ENCODE measurements at regions not wholly inside any gene's neighbourhood (a gene's known extent, or its start where the extent isn't known, plus 50 kb on each side); places are given as distances from the start of the nearest gene placed in this dataset.

DNA sequence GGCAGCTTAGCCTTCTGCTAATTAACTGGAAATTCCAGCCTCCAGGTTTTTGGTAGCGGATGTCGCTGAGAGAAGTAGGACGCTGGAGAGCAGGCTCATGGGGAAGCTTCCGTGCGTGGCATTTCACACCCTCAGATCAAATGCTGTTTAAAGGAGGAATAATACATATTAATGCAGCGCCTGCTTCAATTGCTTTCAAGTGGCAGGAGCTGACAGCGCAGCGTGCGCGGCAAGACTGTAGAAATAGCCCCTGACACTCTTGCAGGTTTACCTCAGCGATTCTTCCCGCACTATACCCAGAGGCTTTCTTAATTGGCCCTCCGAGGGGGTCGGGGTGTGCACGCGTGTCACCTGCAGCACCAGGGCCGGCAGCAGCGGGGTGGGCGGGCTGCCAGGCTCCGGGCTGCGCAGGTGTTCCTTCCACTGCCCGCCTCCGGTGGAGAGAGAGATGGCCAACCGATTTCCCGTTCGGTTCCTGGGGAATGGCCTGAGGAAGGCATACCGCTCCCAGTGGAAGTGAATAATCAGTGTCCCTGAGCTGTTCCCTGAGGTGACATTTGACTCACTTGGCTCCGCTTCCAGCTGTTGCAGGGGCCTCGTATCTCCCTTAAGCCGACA lies 427.9 kb downstream of the KCTD16 start:
- no peak for TF ChIP-seq SIN3A (IDR thresholded peaks at IDR 0.05; ENCODE audit: borderline replicate concordance, insufficient read depth, low read length)
- no peak for TF ChIP-seq POLR2AphosphoS5 (IDR thresholded peaks at IDR 0.05; ENCODE audit: low read depth, low read length)
- TF ChIP-seq TAF1 (IDR thresholded peaks at IDR 0.05; ENCODE audit: borderline replicate concordance, insufficient read depth, low read length), result no peak
- TF ChIP-seq FOXP2 (optimal IDR thresholded peaks at IDR 0.05; ENCODE audit: borderline replicate concordance, extremely low read depth, extremely low read length, insufficient read depth), result no peak
- TF ChIP-seq, protein P1, sequence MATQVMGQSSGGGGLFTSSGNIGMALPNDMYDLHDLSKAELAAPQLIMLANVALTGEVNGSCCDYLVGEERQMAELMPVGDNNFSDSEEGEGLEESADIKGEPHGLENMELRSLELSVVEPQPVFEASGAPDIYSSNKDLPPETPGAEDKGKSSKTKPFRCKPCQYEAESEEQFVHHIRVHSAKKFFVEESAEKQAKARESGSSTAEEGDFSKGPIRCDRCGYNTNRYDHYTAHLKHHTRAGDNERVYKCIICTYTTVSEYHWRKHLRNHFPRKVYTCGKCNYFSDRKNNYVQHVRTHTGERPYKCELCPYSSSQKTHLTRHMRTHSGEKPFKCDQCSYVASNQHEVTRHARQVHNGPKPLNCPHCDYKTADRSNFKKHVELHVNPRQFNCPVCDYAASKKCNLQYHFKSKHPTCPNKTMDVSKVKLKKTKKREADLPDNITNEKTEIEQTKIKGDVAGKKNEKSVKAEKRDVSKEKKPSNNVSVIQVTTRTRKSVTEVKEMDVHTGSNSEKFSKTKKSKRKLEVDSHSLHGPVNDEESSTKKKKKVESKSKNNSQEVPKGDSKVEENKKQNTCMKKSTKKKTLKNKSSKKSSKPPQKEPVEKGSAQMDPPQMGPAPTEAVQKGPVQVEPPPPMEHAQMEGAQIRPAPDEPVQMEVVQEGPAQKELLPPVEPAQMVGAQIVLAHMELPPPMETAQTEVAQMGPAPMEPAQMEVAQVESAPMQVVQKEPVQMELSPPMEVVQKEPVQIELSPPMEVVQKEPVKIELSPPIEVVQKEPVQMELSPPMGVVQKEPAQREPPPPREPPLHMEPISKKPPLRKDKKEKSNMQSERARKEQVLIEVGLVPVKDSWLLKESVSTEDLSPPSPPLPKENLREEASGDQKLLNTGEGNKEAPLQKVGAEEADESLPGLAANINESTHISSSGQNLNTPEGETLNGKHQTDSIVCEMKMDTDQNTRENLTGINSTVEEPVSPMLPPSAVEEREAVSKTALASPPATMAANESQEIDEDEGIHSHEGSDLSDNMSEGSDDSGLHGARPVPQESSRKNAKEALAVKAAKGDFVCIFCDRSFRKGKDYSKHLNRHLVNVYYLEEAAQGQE (IDR thresholded peaks at IDR 0.05; ENCODE audit: insufficient read depth in 1 of 2, low read depth in 2 of 2, low read length in 2 of 2), result no peak

DNA sequence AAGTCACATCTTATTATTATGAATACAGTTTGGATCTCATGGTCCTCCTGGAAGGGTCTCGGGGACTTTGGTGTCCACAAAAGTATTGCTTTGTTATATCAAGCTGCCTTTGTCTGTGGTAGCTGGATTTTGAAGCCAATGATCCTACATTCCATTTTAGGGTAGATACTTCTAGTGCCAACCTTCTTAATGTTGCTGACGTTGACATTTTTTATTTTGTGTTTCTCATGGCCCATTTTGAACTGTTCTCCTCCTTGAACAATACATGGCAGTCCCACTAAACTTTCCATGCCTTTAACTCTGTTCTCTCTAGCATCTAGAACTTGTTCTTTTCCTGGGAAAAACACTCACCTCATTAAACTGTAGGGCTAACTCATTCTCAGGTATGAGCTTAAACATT lies 425.8 kb downstream of the KCTD16 start:
- TF ChIP-seq TAF1 (IDR thresholded peaks at IDR 0.05; ENCODE audit: borderline replicate concordance, insufficient read depth, low read length) (no peak), FOXP2 (optimal IDR thresholded peaks at IDR 0.05; ENCODE audit: borderline replicate concordance, extremely low read depth, extremely low read length, insufficient read depth) (no peak), SIN3A (IDR thresholded peaks at IDR 0.05; ENCODE audit: borderline replicate concordance, insufficient read depth, low read length) (no peak), POLR2AphosphoS5 (IDR thresholded peaks at IDR 0.05; ENCODE audit: low read depth, low read length) (no peak)
- TF ChIP-seq, protein P1 (IDR thresholded peaks at IDR 0.05; ENCODE audit: insufficient read depth in 1 of 2, low read depth in 2 of 2, low read length in 2 of 2), result no peak

- TF ChIP-seq, protein P1 (IDR thresholded peaks at IDR 0.05; ENCODE audit: insufficient read depth in 1 of 2, low read depth in 2 of 2, low read length in 2 of 2), result no peak
- TF ChIP-seq FOXP2 (optimal IDR thresholded peaks at IDR 0.05; ENCODE audit: borderline replicate concordance, extremely low read depth, extremely low read length, insufficient read depth) (no peak), TAF1 (IDR thresholded peaks at IDR 0.05; ENCODE audit: borderline replicate concordance, insufficient read depth, low read length) (no peak), POLR2AphosphoS5 (IDR thresholded peaks at IDR 0.05; ENCODE audit: low read depth, low read length) (no peak), SIN3A (IDR thresholded peaks at IDR 0.05; ENCODE audit: borderline replicate concordance, insufficient read depth, low read length) (no peak)
Observed at GRCh38 chr5:144594919-144595318, 424.2 kb downstream of the KCTD16 start.

- TF ChIP-seq SIN3A (IDR thresholded peaks at IDR 0.05; ENCODE audit: borderline replicate concordance, insufficient read depth, low read length), result no peak
- no peak for TF ChIP-seq POLR2AphosphoS5 (IDR thresholded peaks at IDR 0.05; ENCODE audit: low read depth, low read length)
- no peak for TF ChIP-seq TAF1 (IDR thresholded peaks at IDR 0.05; ENCODE audit: borderline replicate concordance, insufficient read depth, low read length)
Observed at GRCh38 chr5:144585681-144586080, 415.0 kb downstream of the KCTD16 start.

DNA sequence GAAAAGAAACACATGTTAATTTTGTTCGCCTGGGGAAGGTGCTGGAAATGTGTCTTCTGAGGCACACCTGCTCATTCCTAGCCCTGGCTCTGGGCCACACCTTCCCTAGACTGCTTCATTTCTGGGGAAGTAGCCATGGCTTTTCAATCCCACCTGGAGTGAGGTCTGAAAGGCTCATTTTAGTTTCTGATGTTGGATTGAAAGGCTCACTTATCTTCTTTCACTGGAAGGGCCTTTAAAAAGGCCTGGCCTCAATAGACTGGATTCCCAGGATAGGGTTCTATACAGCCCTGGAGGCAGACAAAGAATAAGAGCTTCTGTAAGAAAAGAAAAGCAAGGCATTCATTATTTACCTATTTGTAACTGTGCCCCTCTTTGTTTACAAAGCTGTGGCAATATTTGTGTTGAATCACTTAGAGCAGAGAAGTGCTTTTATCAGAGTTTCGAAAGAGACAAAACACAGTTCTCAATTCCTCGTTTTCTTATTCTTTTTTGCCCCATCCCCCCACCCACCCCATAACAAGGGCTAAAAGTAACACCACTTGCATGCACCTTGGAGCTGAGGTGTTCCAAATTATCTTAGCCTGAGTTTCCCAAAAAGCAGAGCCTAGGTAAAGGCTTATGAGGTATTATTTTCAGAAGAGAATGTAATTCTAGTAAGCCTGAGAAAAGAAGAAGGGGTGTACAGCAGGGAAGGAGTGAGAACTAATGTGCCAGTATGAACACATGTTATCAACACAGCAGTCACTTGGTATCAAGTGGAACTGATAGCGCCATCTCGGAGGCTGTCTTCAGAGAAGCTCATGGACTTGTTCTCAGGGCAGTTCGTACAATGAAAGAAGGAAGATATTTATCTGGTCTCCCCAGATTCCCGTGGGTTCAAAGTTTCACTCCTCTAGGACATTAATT lies 413.1 kb downstream of the KCTD16 start:
- TF ChIP-seq SIN3A (IDR thresholded peaks at IDR 0.05; ENCODE audit: borderline replicate concordance, insufficient read depth, low read length), result no peak
- no peak for TF ChIP-seq POLR2AphosphoS5 (IDR thresholded peaks at IDR 0.05; ENCODE audit: low read depth, low read length)
- no peak for TF ChIP-seq TAF1 (IDR thresholded peaks at IDR 0.05; ENCODE audit: borderline replicate concordance, insufficient read depth, low read length)
- TF ChIP-seq, protein P1 (IDR thresholded peaks at IDR 0.05; ENCODE audit: insufficient read depth in 1 of 2, low read depth in 2 of 2, low read length in 2 of 2), result no peak
- no peak for TF ChIP-seq FOXP2 (optimal IDR thresholded peaks at IDR 0.05; ENCODE audit: borderline replicate concordance, extremely low read depth, extremely low read length, insufficient read depth)
